GM21737 (cell line): ENCODE measurements at regions not wholly inside any gene's neighbourhood (a gene's known extent, or its start where the extent isn't known, plus 50 kb on each side); places are given as distances from the start of the nearest gene placed in this dataset.

Source experiments
- ATAC-seq: cut with Tn5 transposase; IDR thresholded peaks from one replicate; pipeline ENCODE4 v1.9.1; 2021; ENCODE audit warnings: mild to moderate bottlenecking, moderate library complexity; ENCODE audit not compliant: unreplicated experiment

- ATAC-seq: no peak
These were observed 107.5 kb downstream of the CYSLTR2 start for GRCh38 chr13:48761256-48761655.

GRCh38 chr13:48769107-48769704, 115.5 kb downstream of the CYSLTR2 start:
- ATAC-seq: peak; percentile 95

GRCh38 chr13:48770372-48770771, 116.6 kb downstream of the CYSLTR2 start:
- no peak for ATAC-seq

- ATAC-seq: no peak
These were observed 119.2 kb downstream of the CYSLTR2 start for GRCh38 chr13:48772908-48773307.

- no peak for ATAC-seq
These were observed 120.0 kb downstream of the CYSLTR2 start for GRCh38 chr13:48773531-48774275.

GRCh38 chr13:48775285-48775684, 121.6 kb downstream of the CYSLTR2 start:
- ATAC-seq: no peak

- no peak for ATAC-seq
These were observed 122.1 kb downstream of the CYSLTR2 start for GRCh38 chr13:48775804-48776203.

GRCh38 chr13:48776401-48776800, 122.7 kb downstream of the CYSLTR2 start:
- ATAC-seq: no peak

- no peak for ATAC-seq
These were observed 124.9 kb downstream of the CYSLTR2 start for GRCh38 chr13:48778610-48779009.

- no peak for ATAC-seq
These were observed 127.1 kb downstream of the CYSLTR2 start for GRCh38 chr13:48780713-48781341.

GRCh38 chr13:48782429-48782840, 128.7 kb downstream of the CYSLTR2 start:
- ATAC-seq: no peak

- ATAC-seq: no peak
These were observed 129.5 kb downstream of the CYSLTR2 start for GRCh38 chr13:48783181-48783630.

- ATAC-seq: no peak
These were observed 130.0 kb downstream of the CYSLTR2 start for GRCh38 chr13:48783695-48784230.

GRCh38 chr13:48784916-48785548, 131.3 kb downstream of the CYSLTR2 start:
- ATAC-seq: no peak

- no peak for ATAC-seq
These were observed 136.5 kb downstream of the CYSLTR2 start for GRCh38 chr13:48790199-48790598.

GRCh38 chr13:48790966-48791365, 137.2 kb downstream of the CYSLTR2 start:
- ATAC-seq: no peak

GRCh38 chr13:48797127-48797526, 143.4 kb downstream of the CYSLTR2 start:
- ATAC-seq: no peak

GRCh38 chr13:48797761-48798160, 144.0 kb downstream of the CYSLTR2 start:
- ATAC-seq: no peak

GRCh38 chr13:48798180-48798579, 144.5 kb downstream of the CYSLTR2 start:
- no peak for ATAC-seq

- no peak for ATAC-seq
These were observed 147.5 kb downstream of the CYSLTR2 start for GRCh38 chr13:48801255-48801654.
